HG02642 (cell line): ENCODE measurements at regions not wholly inside any gene's neighbourhood (a gene's known extent, or its start where the extent isn't known, plus 50 kb on each side); places are given as distances from the start of the nearest gene placed in this dataset.

ENCODE experiments used
- ATAC-seq: cut with Tn5 transposase; IDR thresholded peaks from one replicate; pipeline ENCODE4 v1.9.1; 2021; ENCODE audit warnings: mild to moderate bottlenecking; ENCODE audit not compliant: unreplicated experiment, poor library complexity

DNA sequence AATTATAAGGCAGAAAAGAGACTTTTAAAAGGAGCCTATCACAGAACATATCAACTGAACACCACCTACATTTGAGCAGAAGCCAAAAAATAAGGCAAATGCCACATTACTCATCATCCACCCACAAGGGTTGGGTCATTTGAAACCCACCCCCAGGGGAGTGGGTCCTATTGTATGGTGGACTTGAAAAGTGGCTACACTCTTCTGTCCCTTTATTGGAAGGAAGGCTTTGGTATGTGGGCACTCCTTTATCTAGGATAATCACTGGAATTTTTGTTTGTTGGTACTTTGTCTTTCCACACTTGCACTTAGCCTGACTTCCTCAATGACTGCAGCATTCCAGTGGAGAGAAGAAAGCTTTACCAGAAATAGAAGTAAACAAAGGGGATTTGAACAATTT lies 157.2 kb upstream of the COL11A1 start:
- no peak for ATAC-seq

DNA sequence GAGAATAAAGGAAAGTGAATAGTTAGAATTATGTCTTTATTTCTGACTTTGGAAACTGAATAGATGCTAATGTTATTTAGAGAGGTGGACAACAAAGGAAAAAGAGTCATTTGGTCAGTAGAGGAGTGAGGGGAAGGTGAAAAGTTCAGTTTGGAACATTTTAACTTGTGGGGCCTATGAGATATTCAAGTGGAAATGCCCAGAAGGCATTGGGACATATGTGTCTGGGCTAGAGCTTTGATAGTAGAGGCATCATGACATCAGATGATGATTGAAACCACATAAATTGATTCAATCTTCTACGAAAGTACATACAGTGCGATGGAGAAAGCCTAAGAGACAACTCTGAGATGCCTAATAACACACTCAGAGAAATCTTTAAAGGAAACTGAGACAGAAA lies 151.7 kb upstream of the COL11A1 start:
- no peak for ATAC-seq

DNA sequence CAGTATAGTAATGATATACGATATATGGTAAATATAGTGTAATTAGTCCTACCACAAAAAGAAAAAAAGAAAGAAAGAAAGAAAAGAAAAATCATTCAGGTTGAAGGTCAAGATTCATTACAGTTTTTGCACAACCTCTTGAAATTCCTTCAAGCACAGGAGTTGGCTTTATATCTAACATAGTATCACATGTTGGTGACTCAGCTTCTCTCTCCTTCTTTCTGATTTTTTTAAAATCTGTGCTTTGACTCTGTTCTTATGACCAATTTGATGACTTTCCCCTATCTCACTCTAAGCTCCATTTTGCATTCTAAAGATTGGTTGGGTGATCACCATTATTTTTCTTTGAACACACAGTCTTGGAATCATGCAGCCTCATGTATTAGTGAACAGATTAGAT lies 148.2 kb upstream of the COL11A1 start:
- no peak for ATAC-seq

DNA sequence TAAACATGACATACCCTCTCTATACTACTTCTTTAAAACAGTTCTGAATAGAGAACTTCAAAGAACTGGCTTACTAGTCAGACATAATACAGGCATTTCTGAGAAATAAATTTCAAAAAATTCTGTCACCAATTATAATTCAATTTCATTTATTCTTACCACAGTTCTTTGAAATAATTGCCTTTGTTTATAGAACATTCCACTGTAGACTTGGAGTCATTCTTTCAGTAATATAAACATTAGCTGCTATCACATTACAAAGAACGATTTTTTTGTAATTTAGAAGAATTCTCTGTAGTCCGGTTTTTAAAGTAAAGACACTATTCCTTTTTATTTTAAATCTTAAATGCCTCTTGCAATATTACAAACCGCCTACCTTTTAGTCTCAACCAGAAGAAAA lies 146.4 kb upstream of the COL11A1 start:
- ATAC-seq = no peak

DNA sequence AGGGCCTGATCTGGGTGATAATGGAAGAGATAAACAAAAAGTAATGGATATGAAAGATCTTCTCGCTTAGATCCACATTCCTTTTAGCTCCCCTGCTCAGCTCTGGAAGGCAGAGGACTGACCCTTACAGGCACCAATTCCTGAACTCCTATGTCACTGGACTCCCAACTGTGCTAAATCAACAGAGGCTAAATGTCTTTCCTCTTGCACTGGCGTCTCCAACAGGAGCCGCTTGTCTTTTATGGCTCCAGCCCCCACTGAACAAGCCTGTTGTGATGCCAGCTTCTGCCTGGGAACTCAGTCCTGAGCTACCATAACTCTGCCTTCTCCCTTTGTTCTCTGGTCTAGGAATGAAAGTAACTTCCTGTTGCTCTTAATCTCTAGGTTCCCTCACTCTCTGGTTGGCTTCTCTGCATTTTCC lies 142.1 kb upstream of the COL11A1 start:
- ATAC-seq = no peak

DNA sequence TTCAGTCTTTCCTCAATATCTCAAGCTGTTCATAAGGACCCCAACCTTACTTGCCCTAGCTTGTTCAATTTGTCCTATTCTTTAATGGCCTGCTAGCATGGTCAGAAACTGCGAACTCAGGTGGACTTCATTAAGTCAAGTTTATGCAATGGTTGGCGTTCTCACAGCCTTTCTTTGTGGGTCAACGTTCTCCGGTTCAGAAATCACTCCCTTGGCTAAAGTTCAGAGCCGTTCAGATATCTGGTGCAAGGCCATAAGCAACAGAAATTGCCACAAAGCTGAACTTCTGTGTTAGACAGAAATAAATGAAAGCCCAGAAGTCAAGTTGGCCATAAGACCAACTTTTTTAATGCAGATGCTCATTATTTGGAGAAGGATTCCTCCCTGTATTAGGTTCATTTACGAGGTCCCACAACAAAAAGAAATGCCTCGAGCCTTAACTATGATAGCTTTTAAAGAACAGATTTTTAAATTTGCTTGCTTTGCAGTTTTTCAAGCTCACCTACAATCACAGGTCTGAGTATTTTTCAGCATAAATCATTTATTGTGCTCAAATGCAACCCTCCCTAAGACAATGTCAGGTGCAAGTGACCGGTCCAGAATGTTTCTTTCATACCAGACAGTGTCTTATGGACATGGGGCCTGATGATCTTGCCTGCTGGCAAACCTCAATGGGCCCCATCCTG lies 140.2 kb upstream of the COL11A1 start:
- no peak for ATAC-seq

DNA sequence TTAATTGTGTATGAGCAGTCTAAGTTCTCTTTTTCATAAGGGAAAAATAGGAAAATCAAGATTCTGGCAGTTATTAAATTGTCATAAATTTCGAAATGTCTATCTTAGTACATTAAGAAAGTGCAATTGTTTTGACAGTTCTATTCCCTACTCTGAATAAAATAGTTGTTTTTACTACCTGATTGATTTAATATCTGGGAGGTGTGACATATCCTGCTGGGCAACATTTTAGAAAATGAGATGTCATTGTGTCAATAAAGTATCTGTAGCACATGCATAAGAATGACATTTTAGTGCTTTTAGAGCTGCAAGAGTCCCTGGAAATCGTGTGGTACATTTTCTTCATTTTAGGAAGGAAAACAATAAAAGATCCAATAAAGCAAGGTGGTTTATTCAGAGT lies 139.2 kb upstream of the COL11A1 start:
- ATAC-seq = no peak

DNA sequence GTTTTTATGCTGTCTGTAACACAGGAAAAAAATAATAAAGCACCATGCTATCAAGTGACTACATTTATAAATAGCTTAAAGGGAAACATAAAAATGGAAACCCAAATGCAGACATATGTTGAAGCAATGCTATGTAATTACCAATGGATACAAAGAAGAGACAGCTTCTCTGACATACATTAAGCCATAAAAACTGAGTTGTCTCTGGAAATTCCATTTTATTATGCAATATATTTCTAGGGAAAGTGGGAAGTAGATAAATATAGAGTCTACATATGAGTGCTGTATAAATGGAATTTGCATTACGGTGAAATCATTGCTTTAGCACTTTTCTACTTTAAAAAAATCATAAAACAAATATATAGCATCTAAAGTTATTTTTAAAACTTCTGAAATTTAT lies 135.2 kb upstream of the COL11A1 start:
- ATAC-seq = no peak

DNA sequence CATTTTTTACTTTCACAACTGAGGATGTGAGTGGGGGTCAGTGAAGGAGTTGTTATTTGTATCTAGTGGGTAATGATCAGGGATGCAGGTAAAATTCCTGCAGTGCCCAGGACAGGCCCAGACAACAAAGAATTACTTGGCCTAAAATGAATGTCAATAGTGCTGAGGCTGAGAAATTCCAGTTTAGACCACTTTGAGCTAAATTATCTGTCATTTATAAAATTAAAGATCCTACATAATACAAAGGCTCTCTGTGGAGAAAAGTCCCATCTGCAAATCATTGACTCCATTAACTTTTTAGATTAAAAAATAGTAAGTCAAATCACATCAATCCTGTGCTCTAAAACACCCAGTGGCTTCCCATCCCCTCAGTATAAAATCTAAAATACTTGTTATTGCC lies 130.7 kb upstream of the COL11A1 start:
- no peak for ATAC-seq

DNA sequence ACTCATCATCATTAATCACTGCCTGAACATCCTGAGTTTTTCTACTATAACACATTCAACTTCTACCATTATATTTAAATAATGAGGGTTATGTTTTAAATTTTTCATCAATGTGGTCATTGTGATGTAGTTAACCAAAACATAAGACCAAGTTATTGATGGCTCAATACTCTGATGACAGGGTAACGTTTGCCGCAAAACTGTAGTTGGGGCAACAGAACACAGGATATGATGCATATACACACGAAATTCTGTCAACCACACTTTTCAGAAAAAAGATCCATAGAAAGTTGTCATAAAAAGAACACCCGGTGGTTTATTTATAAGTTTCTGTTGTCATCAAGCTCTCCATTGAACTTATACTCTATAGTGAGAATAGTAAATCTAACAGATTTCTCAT lies 121.7 kb upstream of the COL11A1 start:
- ATAC-seq = no peak

DNA sequence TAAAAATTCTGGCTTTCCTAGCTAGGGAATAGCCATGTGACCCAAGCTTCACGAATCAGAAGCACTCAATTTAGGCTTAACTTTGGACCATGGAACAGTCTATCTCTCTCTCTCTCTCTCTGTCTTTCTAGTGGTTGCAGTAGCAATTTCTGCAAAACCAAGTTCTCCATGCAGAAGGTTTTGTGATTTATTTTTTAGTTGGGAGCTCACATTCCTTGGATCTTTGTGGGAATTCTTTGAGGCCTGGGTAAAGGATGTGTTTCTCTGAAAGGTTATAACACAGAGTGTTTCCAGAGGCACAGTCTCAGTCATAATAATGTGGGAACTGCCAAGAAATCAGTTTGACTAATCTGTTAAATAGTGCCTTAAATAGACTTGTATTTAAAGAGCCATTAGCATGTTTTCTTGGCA lies 112.3 kb upstream of the COL11A1 start:
- ATAC-seq = no peak

DNA sequence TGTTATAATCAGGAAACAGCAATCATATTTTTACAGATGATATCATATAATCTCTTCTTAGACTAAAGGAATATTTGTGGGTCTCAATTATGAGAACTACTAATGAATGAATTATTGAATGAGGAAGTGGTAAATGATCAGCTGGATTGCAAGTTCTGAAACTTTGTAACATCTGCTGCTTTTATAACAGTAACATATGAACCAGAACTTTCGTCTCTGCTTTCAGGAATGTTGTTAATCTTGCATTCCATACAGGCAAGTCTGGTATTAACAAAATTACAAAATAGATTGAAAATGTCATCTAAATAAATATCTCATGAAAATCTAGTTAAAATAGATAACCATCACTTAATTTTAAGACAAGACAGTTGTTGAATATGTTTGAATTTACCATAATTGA lies 110.5 kb upstream of the COL11A1 start:
- no peak for ATAC-seq

DNA sequence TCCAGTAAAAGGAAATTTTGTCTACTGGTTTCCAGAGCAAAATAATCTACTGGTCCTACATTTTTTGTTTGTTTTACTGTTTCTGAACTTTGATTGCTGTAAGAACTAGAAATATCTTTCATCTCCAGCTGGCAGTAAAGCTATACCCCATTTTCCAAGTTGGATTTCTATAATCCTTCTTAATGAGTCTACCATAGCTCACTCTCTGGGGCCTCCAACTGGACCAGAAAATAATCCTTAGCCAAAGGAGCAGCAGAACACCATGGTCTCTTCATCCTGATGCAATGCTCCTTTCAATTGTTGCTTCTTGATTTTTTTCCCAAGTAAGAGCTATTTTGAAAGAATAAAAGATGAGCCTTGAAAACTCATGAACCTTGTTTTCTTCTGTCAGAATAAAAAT lies 110.0 kb upstream of the COL11A1 start:
- ATAC-seq = no peak

DNA sequence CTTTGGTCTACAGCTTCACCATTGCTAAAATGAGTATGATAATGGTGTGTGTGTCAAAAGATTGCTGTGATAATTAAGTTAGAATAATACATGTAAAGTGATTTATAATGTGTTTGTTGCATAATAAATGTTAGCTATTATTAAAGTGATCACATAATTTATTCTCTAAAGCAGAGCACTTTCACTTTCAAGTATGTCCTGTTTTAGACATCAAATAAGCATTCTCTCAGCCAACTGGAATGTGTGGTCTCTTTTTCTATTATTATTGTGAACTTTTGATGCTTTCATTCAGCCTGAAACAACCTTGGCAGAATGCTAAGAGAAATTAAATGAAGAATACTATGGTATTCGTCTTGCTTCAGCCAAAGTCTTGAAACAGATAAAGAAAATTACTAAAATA lies 102.8 kb upstream of the COL11A1 start:
- no peak for ATAC-seq

DNA sequence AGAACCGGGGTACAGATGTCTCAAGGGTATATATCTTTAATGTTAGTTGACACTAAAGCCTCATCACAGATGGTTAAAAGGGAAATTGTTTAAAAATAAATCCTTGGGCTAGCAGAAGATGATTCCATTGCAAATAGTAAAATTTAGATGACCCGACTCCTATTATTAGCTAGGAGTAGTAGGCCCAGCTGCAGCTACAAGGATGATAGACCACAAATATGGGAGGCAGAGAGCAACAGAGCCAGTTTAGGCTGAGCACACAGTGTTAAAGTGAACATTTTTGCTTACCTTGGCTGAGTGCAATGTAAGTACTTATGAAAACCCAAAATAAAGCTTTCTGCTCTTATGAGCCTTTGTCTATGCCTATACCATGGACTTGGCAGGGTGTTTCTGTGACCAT lies 100.5 kb upstream of the COL11A1 start:
- no peak for ATAC-seq

DNA sequence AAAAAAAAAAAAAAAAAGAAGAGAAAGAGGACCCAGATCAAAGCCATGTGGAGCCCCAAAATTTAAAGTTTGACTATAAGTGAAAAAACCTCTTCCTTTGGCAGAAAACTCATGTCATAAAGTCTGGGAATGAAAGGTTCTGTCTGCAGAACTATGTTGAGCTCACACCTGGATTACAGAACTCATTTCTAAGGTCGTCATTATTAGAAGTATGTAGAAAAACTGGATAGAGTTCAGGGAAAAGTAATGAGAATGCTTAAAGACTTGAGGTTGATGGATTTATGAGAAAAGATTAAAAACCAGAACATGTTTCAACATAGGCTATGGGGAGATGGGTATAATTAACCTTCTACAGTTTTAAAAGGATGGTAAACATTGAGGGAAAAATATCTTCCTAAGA lies 90.7 kb upstream of the COL11A1 start:
- ATAC-seq = no peak

DNA sequence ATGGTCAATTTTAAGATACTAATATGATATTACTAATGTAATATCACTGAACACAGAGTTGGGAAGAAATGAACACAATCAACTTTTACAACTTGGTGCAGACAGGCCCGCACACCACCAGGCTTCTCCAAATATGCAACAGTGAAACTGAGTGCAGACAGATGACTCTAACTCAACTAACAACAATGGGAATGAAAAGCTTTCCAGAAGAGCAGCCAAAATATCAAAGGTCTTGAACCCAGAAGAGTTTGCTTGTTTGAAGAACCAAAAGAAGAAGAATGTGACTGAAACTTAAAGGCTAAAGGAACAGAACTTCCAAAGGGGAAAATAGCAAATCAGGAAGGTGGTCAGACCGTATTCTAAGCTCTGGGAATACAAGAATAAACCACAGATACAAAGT lies 89.8 kb upstream of the COL11A1 start:
- no peak for ATAC-seq

DNA sequence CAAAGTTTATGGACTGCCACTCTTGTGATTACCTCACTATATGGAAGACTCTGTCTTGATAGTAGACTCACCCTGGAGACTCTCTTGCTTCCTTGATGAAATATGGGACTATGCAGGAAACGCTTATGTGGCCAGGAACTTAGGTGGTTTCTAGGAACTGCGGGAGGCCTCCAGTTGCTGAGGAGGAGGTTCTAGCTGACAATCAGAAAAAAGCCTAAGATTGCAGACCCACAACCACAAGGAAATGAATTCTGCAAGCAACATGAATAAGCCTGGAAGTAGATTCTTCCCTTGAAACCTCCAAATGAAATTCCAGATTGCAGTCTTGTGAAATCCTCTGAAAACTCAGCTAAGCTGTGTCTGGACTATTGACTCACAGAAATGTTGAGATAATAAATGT lies 88.9 kb upstream of the COL11A1 start:
- ATAC-seq = no peak

DNA sequence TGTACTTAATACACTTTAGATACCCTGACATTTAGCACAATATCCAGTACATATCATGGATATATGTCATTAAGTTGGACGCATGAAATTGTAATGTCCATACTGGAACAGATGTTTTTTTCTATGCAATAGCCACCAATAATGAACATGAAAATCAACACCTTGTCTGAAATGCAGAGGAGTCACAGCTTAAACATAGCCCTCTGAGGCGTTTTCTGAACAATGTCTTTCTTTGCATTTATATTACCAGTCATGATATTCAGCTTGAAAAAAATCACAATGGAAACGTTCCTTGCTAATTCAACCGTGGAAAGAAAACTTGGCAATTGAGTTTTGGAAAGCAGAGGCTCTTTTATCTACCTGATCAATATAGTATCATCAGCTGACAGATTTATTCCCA lies 86.7 kb upstream of the COL11A1 start:
- ATAC-seq = no peak

DNA sequence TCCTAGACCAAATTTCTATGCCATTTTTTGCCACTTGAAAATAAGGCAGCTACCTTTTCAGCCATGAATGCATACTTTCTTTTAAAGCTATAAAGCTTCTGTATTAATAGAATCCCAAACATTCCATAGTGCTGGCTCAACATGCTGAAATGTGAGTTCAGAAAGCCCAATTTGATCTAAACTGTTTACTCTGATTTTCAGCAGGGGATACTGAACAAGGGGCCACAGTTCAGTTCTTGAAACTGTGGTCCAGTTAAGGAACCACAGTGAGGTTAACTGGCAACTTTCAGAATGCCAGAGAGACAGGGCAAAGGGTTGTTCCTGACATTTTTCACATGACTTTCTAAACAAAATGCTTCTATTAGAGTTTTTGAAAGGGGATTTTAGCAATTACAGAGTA lies 85.7 kb upstream of the COL11A1 start:
- no peak for ATAC-seq

DNA sequence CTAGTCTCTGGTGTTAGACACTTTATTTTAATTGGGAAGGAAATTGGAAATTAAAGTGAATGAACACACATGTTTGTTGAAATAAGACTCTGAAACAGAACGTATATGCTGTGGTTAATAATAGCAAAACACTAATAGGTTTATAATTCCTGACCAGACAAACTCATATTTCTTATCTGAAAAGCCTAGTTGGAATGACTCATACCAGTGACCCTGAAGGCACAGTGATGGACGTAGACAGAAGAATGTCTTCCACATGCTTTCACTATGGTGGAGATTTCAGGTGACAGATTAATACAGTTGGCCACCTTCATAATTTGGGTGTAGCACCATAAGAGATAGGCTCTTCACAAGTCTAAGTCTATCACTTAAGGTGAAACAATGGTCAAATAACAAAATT lies 83.0 kb upstream of the COL11A1 start:
- no peak for ATAC-seq

DNA sequence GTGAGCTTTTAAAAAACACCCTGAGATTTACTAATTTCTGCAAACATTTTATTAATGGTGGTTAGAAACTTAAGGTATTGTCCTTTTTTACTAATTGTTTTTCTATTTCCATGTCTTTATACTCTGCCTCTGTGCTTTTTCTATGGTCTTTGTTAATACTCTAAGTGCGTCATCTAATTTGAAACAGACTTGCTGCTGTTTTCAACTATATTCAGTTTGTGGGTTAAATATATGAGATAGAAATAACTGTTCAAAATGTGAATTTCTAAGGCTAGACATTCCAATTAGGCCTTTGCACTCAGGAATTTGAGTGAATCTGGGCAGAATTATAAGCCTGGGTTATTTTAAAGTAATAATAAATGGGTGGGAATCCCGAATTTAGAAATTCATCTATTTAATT lies 82.4 kb upstream of the COL11A1 start:
- no peak for ATAC-seq

DNA sequence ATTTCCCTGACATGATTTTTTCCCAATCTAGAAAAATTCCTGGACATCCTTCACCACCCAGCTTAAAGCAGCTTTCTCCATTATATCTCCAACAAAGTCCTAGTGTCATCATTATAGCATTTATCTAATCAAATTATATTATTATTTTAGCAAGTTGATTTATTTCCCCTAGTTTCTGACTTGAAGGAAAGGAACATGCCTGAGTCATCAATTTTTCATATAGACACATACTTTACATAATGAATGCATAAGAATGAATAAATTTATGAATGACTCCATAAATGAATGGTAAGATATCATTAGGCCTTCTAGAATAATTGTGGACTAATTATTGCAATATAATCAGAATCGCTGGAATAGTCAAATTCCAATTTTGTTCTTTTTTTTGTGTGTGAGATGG lies 79.4 kb upstream of the COL11A1 start:
- no peak for ATAC-seq
